ENCODE measurements at regions not wholly inside any gene's neighbourhood (a gene's known extent, or its start where the extent isn't known, plus 50 kb on each side); places are given as distances from the start of the nearest gene placed in this dataset.

GRCh38 chr7:96770758-96771157 is 61.1 kb upstream of the SEM1 start:
- TF ChIP-seq, protein P1, sequence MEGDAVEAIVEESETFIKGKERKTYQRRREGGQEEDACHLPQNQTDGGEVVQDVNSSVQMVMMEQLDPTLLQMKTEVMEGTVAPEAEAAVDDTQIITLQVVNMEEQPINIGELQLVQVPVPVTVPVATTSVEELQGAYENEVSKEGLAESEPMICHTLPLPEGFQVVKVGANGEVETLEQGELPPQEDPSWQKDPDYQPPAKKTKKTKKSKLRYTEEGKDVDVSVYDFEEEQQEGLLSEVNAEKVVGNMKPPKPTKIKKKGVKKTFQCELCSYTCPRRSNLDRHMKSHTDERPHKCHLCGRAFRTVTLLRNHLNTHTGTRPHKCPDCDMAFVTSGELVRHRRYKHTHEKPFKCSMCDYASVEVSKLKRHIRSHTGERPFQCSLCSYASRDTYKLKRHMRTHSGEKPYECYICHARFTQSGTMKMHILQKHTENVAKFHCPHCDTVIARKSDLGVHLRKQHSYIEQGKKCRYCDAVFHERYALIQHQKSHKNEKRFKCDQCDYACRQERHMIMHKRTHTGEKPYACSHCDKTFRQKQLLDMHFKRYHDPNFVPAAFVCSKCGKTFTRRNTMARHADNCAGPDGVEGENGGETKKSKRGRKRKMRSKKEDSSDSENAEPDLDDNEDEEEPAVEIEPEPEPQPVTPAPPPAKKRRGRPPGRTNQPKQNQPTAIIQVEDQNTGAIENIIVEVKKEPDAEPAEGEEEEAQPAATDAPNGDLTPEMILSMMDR (IDR thresholded peaks at IDR 0.05), result no peak
- no peak for TF ChIP-seq POLR2A (IDR thresholded peaks at IDR 0.05)
- H3K4me1 ChIP-seq, result no peaks in the 10 kb centered on the region
- H3K36me3 ChIP-seq, result no peaks in the 10 kb centered on the region
- ATAC-seq (no peak), DNase-seq (no peak)
- intact Hi-C loops (cut with DNase I), result no loop called here
- H3K4me3 ChIP-seq, result no peak overlapping the region
- 53% methylated on average over 5 of the region's 5 CpGs for WGBS (ENCODE audit: insufficient coverage, low coverage, low lambda C conversion rate, missing lambda C conversion rate)
- no peaks in the 10 kb centered on the region for H3K27me3 ChIP-seq
- no peaks in the 10 kb centered on the region for H3K9me3 ChIP-seq
- no peak overlapping the region for H3K27ac ChIP-seq

DNA sequence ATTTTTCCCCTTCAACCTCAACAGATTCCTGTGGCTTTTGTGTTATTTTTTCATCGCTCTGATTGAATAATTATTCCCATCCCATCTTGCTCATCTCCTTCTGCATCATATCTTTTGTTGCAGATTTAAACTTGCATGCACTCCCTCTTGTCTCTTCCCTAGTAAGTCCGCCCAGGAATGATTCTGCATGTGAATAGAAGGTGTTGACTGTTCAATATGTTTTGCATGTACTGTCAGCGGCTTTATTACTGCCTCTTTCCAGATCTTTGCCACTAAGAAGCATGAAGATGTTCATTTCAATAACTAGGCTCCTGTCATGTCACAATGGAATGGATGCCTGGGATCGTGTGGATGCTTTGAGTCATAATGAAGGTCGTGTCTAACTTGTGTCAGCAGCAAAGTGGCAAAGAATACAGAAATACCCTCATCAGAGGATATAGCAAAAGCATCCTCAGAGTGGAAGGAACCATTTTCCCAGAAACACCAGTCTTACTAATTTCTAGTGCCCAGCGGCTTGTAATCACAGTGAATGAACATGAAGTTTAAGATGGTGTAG is 62.6 kb upstream of the SEM1 start:
- Histone ChIP-seq H3K27ac (no peak overlapping the region), H3K4me1 (no peaks in the 10 kb centered on the region), H3K36me3 (no peaks in the 10 kb centered on the region), H3K9me3 (no peaks in the 10 kb centered on the region), H3K27me3 (no peaks in the 10 kb centered on the region), H3K4me3 (no peak overlapping the region)
- 56% methylated on average over 6 of the region's 6 CpGs for WGBS (ENCODE audit: insufficient coverage, low coverage, low lambda C conversion rate, missing lambda C conversion rate)
- TF ChIP-seq POLR2A (IDR thresholded peaks at IDR 0.05), result no peak
- TF ChIP-seq, protein P1 (IDR thresholded peaks at IDR 0.05), result no peak
- DNase-seq (no peak), ATAC-seq (no peak)
- intact Hi-C loops (cut with DNase I), result no loop called here

GRCh38 chr7:96773483-96773882 is 63.8 kb upstream of the SEM1 start:
- 31% methylated on average over 1 of the region's 1 CpG for WGBS (ENCODE audit: insufficient coverage, low coverage, low lambda C conversion rate, missing lambda C conversion rate)
- DNase-seq, result no peak
- no peak for TF ChIP-seq POLR2A (IDR thresholded peaks at IDR 0.05)
- TF ChIP-seq, protein P1 (IDR thresholded peaks at IDR 0.05), result no peak

DNA sequence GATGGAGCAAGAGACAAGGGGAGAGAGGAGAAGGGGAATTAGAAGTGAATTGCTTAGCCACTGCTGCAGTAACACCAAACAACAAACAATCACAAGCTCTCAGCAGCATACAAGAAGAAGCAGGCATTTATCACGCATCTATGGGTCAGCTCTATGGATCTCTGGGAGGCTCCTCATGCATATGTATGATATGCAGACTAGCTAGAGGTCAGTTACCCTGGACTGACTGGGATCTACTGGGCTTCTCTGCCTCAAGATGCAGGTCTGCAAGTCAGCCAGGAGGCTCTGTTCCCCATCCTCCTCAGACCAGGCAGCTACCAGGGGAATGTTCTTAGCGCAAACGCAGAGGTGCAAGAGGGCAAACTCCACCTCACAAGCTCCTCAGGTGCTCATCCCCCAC is 64.7 kb upstream of the SEM1 start:
- ATAC-seq, result no peak
- Histone ChIP-seq H3K36me3 (no peaks in the 10 kb centered on the region), H3K4me1 (peaks cover 0 to 2% (median 0%) of the 10 kb centered on the region in 4 donors), H3K4me3 (no peak overlapping the region), H3K9me3 (no peaks in the 10 kb centered on the region), H3K27ac (no peak overlapping the region), H3K27me3 (no peaks in the 10 kb centered on the region)
- intact Hi-C loops (cut with DNase I), result no loop called here
- TF ChIP-seq, protein P1 (IDR thresholded peaks at IDR 0.05), result no peak
- no peak for TF ChIP-seq POLR2A (IDR thresholded peaks at IDR 0.05)
- 100% methylated on average over 2 of the region's 3 CpGs for WGBS (ENCODE audit: insufficient coverage, low coverage, low lambda C conversion rate, missing lambda C conversion rate)
- no peak for DNase-seq

More at GRCh38 chr7:96773483-96773882, 63.8 kb upstream of the SEM1 start:
- H3K4me3 ChIP-seq, result no peak overlapping the region
- H3K27me3 ChIP-seq, result no peaks in the 10 kb centered on the region
- H3K4me1 ChIP-seq, result no peaks in the 10 kb centered on the region
- no peaks in the 10 kb centered on the region for H3K36me3 ChIP-seq
- intact Hi-C loops (cut with DNase I), result no loop called here
- H3K9me3 ChIP-seq, result no peaks in the 10 kb centered on the region
- ATAC-seq, result no peak
- H3K27ac ChIP-seq, result no peak overlapping the region

- ATAC-seq (no peak), DNase-seq (no peak)
- TF ChIP-seq, protein P1 (IDR thresholded peaks at IDR 0.05), result no peak
- no peak for TF ChIP-seq POLR2A (IDR thresholded peaks at IDR 0.05)
- intact Hi-C loops (cut with DNase I), result no loop called here
- 84% methylated on average over 8 of the region's 8 CpGs for WGBS (ENCODE audit: insufficient coverage, low coverage, low lambda C conversion rate, missing lambda C conversion rate)
- Histone ChIP-seq H3K9me3 (no peaks in the 10 kb centered on the region), H3K4me1 (peaks cover 0 to 2% (median 0%) of the 10 kb centered on the region in 4 donors), H3K27ac (no peak overlapping the region), H3K4me3 (no peak overlapping the region), H3K27me3 (no peaks in the 10 kb centered on the region), H3K36me3 (no peaks in the 10 kb centered on the region)
Measured at GRCh38 chr7:96775046-96775445, 65.4 kb upstream of the SEM1 start.

All from right lobe of liver (tissue), 6 donors.